GM18505 (cell line): ENCODE measurements at regions not wholly inside any gene's neighbourhood (a gene's known extent, or its start where the extent isn't known, plus 50 kb on each side); places are given as distances from the start of the nearest gene placed in this dataset.

Source experiments
- ATAC-seq: cut with Tn5 transposase; IDR thresholded peaks from one replicate; pipeline ENCODE4 v1.9.1; 2021; ENCODE audit not compliant: unreplicated experiment
- POLR2A ChIP-seq: IDR thresholded peaks from 4 replicates; pipeline ENCODE4 v1.6.1; 2011; ENCODE audit warnings: borderline replicate concordance; ENCODE audit not compliant: insufficient read depth, insufficient read length; ENCODE audit errors: extremely low read depth

- ATAC-seq = no peak
- no peak for TF ChIP-seq POLR2A
Observed at GRCh38 chr13:34311251-34311650, 493.3 kb downstream of the RFC3 start.

DNA sequence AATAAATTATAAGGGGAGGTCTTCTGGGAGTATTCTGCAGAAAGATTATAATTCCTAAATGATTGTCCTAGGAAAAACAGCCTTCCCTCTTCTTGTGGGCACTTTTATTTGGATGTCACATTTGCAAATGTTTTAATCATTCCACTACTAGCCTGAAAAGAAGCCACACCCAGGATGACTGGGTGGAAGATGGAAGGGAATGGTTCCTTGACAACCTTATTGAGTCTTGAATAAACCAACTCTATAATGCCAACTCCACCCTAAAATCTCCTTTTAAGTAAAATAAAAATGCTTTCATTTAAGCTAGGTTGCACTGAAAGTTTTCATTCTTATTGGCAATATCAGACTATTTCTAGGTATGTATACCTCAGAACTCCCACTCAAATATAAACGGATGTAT is 494.6 kb downstream of the RFC3 start:
- no peak for ATAC-seq
- no peak for TF ChIP-seq POLR2A

DNA sequence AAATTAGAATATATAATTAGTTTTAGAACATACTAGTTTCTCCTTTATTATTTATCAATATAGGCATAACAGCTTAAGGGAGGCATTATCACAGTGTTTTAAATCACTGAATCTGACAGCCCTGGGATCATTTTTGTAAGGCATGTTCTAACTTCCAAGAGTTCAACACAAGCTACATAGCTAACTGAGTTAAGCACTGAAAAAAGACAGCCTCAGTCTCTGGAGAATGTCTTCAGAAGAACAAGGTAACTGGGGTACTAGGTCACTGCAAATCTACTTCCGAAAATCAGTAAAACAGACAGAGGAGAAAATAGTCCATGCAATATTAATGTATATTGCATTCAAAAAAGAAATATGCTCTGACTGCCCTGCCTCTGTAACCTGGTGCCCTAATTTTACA is 502.1 kb downstream of the RFC3 start:
- no peak for ATAC-seq

DNA sequence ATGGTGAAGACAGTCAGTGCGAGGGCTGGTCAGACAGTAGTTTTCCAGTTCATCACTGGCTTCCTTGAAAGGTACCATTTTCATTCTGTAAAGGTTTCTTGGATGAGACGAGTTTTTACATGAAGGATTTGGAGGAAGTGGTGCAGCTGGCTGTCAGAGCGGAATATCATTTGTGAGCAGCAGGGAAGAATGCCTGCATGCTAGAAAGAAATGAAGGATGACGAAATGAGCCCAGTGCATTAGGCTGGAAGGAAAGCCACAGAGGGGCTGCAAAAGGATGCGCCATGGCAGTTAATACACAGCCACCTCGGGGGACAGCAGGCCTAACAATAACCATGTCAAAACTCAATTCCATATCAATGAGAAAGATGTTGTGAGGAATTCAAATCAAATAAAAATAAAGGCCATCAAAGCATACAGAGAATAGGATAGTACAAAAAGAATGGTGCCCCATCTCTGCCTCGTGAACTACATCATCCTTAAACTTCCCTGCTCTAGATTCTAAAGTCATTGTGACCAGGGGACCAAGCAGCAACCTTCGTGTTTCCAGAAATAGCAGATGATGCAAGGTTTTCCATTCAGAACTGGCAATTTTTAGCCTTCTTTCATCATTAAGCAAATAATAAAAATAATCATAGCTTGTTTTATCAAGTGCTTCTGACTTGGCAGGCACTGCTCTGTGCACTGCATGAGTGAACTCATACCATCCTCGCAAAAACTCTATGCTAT is 504.2 kb downstream of the RFC3 start:
- no peak for TF ChIP-seq POLR2A
- no peak for ATAC-seq

More for the DNA sequence above, 502.1 kb downstream of the RFC3 start:
- TF ChIP-seq POLR2A = no peak

DNA sequence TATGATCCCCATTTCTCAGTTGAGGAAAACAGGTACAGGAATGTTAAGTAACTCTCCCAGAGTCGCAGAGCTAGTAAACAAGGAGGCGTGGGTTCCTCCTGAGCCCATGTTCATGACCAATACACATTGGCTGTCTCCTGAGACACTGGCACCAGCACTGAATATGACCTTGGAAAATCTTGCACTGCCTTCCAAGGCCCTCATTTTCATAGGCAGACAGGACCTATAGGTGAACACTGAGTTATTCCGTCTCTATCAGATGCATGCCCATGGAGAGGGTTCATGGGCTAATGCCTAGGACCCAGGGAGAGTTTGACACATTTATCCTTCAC is 504.8 kb downstream of the RFC3 start:
- ATAC-seq = no peak
- TF ChIP-seq POLR2A = no peak

DNA sequence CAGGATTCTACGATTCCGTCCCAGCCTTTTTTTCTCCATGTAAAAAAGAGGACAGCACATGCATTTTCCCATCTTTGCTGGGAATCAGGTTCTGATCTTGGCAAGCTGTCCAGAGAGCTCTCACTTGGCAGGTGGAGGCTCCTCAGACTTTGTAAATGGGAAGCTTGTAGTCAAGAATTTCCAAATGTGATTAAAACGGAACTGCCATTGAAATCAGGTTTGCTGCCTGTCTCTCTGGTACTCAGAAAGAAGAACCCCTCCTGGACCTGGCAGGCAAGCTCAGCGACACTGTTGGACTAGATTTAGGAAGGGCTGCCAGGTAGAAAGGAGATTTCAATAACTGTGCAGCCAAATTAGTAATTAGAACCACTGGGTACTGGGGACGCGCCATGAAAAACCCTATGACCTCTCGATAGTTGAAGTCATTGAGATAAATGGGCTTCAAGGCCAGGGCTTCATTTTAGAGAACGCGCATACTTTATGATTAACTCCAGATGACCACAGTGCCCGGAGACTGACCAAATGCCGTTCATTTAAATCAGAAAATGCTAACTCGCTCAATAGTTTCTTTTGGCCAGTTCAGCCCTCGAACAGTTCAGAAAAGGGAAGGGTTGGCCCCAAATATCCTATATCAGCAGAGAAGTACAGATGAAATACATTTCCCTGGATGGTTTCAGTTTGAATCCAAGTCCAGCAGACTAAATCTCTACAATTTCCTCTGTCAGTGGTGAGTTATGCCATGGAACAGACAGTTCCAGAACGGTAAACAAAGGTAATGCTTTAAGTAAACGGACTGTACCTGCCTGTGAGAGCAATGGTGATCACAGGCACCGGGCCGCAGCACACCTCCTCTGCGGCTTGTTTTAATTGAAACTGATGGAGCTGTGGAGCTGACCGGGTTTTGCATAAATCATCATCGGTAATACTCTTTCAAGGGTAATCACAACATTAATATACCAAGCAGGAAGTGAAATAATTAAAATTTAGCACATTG is 517.4 kb downstream of the RFC3 start:
- no peak for TF ChIP-seq POLR2A
- no peak for ATAC-seq

DNA sequence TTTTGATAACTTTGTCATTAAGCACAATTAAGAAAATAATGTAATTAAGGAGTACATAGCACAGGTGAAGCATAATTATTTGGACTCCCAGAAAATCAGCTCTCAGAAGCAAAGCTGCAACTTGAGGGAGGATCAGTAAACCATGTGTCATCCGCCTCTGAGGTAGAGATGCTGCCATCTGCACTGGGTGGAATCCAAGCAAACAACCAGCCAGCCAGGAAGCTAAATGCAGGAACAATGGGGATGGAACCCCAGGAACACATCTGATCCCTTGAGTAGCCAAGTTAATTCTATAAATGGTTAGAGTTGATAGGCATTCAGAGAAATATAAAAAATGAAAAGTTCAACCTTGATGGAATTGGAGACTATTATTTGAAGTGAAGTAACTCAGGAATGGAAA is 520.2 kb downstream of the RFC3 start:
- TF ChIP-seq POLR2A = no peak
- no peak for ATAC-seq

- TF ChIP-seq POLR2A = no peak
- ATAC-seq = no peak
Observed at GRCh38 chr13:34340534-34340933, 522.6 kb downstream of the RFC3 start.

GRCh38 chr13:34343413-34343940 is 525.5 kb downstream of the RFC3 start:
- TF ChIP-seq POLR2A = no peak
- ATAC-seq = no peak

- no peak for ATAC-seq
- TF ChIP-seq POLR2A = no peak
Observed at GRCh38 chr13:34344816-34345215, 526.9 kb downstream of the RFC3 start.

DNA sequence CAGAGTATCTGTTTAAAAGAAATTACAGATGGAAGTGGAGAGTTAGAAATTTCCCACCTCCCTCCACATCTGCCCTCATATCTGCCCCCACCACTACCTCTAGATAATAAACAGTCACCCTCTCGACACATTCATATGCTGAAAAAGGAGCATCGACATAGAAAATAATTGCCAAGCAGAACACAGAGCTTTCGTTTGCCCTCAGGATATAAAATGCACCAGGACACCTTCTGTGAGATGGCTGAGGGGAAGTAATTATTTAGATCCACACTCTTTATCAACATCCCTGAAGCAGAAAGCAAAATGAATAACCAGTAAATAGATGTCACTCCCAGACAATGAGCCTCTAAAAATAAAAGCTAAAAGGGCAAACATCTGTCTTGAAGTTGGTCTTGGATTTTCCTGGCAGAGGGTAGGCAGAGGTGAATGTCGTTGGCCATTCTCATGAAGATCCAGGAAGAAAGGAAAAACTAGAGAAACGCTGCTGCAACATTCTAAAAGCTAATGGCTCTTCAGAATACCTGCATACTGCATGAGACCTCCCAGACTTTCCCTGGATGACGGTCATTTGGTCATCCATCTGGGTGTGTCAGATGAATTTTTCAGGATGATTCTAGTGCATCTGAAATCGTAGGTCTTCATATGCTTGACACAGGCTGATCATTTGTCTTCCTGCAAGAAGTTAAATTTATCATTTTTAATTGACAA is 527.5 kb downstream of the RFC3 start:
- ATAC-seq = no peak
- TF ChIP-seq POLR2A = no peak

GRCh38 chr13:34346626-34347025 is 528.7 kb downstream of the RFC3 start:
- ATAC-seq = no peak
- TF ChIP-seq POLR2A = no peak
